GM21619 (cell line): ENCODE measurements at regions not wholly inside any gene's neighbourhood (a gene's known extent, or its start where the extent isn't known, plus 50 kb on each side); places are given as distances from the start of the nearest gene placed in this dataset.

Experiments
- ATAC-seq: cut with Tn5 transposase; IDR thresholded peaks from one replicate; pipeline ENCODE4 v1.9.1; 2021; ENCODE audit not compliant: unreplicated experiment

- no peak for ATAC-seq
Observed at GRCh38 chr6:155521719-155522118, 66.1 kb upstream of the NOX3 start.

- ATAC-seq = no peak
Observed at GRCh38 chr6:155520078-155520477, 64.4 kb upstream of the NOX3 start.

- peak; percentile 46 for ATAC-seq
Observed at GRCh38 chr6:155519176-155519738, 63.6 kb upstream of the NOX3 start.

GRCh38 chr6:155517294-155517693 is 61.7 kb upstream of the NOX3 start:
- no peak for ATAC-seq

- peak; percentile 93 for ATAC-seq
Observed at GRCh38 chr6:155510879-155511278, 55.2 kb upstream of the NOX3 start.

- no peak for ATAC-seq
Observed at GRCh38 chr6:155509743-155510475, 54.3 kb upstream of the NOX3 start.

- ATAC-seq = no peak
Observed at GRCh38 chr6:155505608-155505989, 50.0 kb upstream of the NOX3 start.
